ENCODE measurements at regions not wholly inside any gene's neighbourhood (a gene's known extent, or its start where the extent isn't known, plus 50 kb on each side); places are given as distances from the start of the nearest gene placed in this dataset.

DNA sequence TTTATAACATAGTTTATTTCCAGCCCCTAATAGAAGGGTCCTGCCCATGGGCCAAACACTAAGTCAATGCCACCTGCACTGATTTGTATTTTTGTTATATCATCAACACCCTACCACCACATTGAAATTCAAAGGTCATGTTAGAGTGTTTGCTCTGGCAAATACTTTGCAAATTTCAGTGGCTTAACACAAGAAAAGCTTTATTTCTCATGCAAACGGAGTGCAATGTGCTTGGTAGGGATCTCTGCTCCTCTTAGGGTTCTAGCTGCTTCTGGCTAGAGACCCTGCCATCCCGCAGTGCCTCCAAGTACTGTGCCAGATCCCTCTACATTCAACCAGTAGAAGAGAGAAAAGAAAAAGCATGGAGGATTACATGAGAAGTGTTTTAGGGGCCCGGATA is 230.8 kb upstream of the TET2 start:
- no peaks in the 10 kb centered on the region for H3K4me1 ChIP-seq (ENCODE audit: insufficient read depth, low read length, poor library complexity, severe bottlenecking)
- TF ChIP-seq, protein P1, sequence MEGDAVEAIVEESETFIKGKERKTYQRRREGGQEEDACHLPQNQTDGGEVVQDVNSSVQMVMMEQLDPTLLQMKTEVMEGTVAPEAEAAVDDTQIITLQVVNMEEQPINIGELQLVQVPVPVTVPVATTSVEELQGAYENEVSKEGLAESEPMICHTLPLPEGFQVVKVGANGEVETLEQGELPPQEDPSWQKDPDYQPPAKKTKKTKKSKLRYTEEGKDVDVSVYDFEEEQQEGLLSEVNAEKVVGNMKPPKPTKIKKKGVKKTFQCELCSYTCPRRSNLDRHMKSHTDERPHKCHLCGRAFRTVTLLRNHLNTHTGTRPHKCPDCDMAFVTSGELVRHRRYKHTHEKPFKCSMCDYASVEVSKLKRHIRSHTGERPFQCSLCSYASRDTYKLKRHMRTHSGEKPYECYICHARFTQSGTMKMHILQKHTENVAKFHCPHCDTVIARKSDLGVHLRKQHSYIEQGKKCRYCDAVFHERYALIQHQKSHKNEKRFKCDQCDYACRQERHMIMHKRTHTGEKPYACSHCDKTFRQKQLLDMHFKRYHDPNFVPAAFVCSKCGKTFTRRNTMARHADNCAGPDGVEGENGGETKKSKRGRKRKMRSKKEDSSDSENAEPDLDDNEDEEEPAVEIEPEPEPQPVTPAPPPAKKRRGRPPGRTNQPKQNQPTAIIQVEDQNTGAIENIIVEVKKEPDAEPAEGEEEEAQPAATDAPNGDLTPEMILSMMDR (conservative IDR thresholded peaks at IDR 0.05; ENCODE audit: low read depth, low read length): no peak
- TF ChIP-seq EZH2 (IDR thresholded peaks at IDR 0.05; ENCODE audit: borderline replicate concordance, low read depth, low read length, poor library complexity, severe bottlenecking): no peak
- H3K36me3 ChIP-seq (ENCODE audit: insufficient read depth, low read length, poor library complexity, severe bottlenecking): no peaks in the 10 kb centered on the region
- H3K4me3 ChIP-seq (ENCODE audit: low read depth, low read length, poor library complexity, severe bottlenecking): no peak overlapping the region
- CTCF ChIA-PET: no interaction called here
- H3K27ac ChIP-seq (ENCODE audit: low read depth, low read length, poor library complexity, severe bottlenecking): no peak overlapping the region
- H3K9me3 ChIP-seq (ENCODE audit: low read depth, low read length, poor library complexity, severe bottlenecking): no peaks in the 10 kb centered on the region
- POLR2A ChIA-PET (ENCODE audit: low non-redundant PET): no interaction called here
- no peak for DNase-seq (ENCODE audit: low spot score)
- intact Hi-C loops (cut with micrococcal nuclease; ENCODE audit: unreplicated experiment): no loop called here
- BruUV-seq (replicated peaks): no TSS peak
- no peaks in the 10 kb centered on the region for H3K27me3 ChIP-seq (replicated peaks; ENCODE audit: insufficient read depth, low read depth, low read length, poor library complexity)

DNA sequence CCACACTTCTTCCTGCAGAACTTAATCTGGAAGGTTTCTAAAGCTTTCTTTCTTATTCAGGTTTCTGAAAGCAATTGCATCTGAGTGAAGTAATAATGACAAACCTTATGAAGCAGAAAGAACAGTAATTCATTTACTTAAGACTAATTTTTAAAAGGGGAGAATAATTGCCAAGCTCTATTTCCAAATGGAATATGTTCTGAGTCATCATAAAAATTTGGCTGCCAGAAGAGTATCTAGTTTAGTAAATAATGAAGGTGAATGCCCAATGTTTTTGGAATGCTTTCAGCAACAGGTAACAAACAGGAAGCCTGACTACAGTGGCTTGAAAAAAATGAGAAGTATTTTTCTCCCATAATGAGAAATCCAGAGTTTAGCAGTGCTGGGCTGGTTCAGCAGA is 227.3 kb upstream of the TET2 start:
- DNase-seq (ENCODE audit: low spot score): no peak
- TF ChIP-seq, protein P1 (conservative IDR thresholded peaks at IDR 0.05; ENCODE audit: low read depth, low read length): no peak
- no peak for TF ChIP-seq EZH2 (IDR thresholded peaks at IDR 0.05; ENCODE audit: borderline replicate concordance, low read depth, low read length, poor library complexity, severe bottlenecking)
- Histone ChIP-seq H3K27me3 (replicated peaks; ENCODE audit: insufficient read depth, low read depth, low read length, poor library complexity) (no peaks in the 10 kb centered on the region), H3K27ac (ENCODE audit: low read depth, low read length, poor library complexity, severe bottlenecking) (no peak overlapping the region), H3K9me3 (ENCODE audit: low read depth, low read length, poor library complexity, severe bottlenecking) (no peaks in the 10 kb centered on the region), H3K36me3 (ENCODE audit: insufficient read depth, low read length, poor library complexity, severe bottlenecking) (no peaks in the 10 kb centered on the region), H3K4me1 (ENCODE audit: insufficient read depth, low read length, poor library complexity, severe bottlenecking) (no peaks in the 10 kb centered on the region), H3K4me3 (ENCODE audit: low read depth, low read length, poor library complexity, severe bottlenecking) (no peak overlapping the region)
- intact Hi-C loops (cut with micrococcal nuclease; ENCODE audit: unreplicated experiment): no loop called here
- no TSS peak for BruUV-seq (replicated peaks)
- POLR2A ChIA-PET (ENCODE audit: low non-redundant PET): no interaction called here
- CTCF ChIA-PET: no interaction called here

DNA sequence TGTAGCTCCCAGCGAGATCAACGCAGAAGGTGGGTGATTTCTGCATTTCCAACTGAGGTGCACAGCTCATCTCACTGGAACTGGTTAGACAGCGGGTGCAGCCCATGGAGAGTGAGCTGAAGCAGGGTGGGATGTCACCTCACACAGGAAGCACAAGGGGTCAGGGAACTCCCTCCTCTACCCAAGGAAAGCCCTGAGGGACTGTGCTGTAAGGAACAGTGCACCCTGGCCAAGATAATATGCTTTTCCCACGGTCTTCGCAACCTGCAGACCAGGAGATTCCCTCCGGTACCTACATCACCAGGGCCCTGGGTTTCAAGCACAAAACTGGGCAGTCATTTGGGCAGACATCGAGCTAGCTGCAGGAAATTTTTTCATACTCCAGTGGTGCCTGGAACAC is 216.4 kb upstream of the TET2 start:
- Histone ChIP-seq H3K4me3 (ENCODE audit: low read depth, low read length, poor library complexity, severe bottlenecking) (no peak overlapping the region), H3K27me3 (replicated peaks; ENCODE audit: insufficient read depth, low read depth, low read length, poor library complexity) (no peaks in the 10 kb centered on the region), H3K36me3 (ENCODE audit: insufficient read depth, low read length, poor library complexity, severe bottlenecking) (no peaks in the 10 kb centered on the region), H3K27ac (ENCODE audit: low read depth, low read length, poor library complexity, severe bottlenecking) (no peak overlapping the region), H3K4me1 (ENCODE audit: insufficient read depth, low read length, poor library complexity, severe bottlenecking) (no peaks in the 10 kb centered on the region), H3K9me3 (ENCODE audit: low read depth, low read length, poor library complexity, severe bottlenecking) (no peaks in the 10 kb centered on the region)
- ChIA-PET CTCF (no interaction called here), POLR2A (ENCODE audit: low non-redundant PET) (no interaction called here)
- TF ChIP-seq, protein P1 (conservative IDR thresholded peaks at IDR 0.05; ENCODE audit: low read depth, low read length): no peak
- TF ChIP-seq EZH2 (IDR thresholded peaks at IDR 0.05; ENCODE audit: borderline replicate concordance, low read depth, low read length, poor library complexity, severe bottlenecking): no peak
- DNase-seq (ENCODE audit: low spot score): no peak
- BruUV-seq (replicated peaks): no TSS peak
- intact Hi-C loops (cut with micrococcal nuclease; ENCODE audit: unreplicated experiment): no loop called here
